A549 (cell line): ENCODE measurements at regions not wholly inside any gene's neighbourhood (a gene's known extent, or its start where the extent isn't known, plus 50 kb on each side); places are given as distances from the start of the nearest gene placed in this dataset.

Experiments
- ATAC-seq, 2 experiments: fragments of 200-7000 bp in 1 of 2; fragments of >200 bp in 1 of 2; cut with Nextera tagmentation in 1 of 2; cut with Tn5 transposase in 1 of 2; 3 replicates each; pipeline versions ENCODE4 v1.8.0 to v1.9.1; 2018 to 2020; ENCODE audit warnings: mild to moderate bottlenecking in 1 of 2, moderate library complexity in 1 of 2
- CTCF ChIA-PET: fragments of 300-600 bp; sonication (Branson Sonifier 250); formaldehyde crosslinking; extraction: SDS; loops from one replicate; lab custom pipeline; 2021; ENCODE audit warnings: antibody characterized with exemption, inconsistent platforms; lab: Yijun Ruan, JAX
- POLR2A ChIA-PET: fragments of 350-600 bp; formaldehyde crosslinking; extraction: SDS; loops from one replicate; lab custom pipeline; 2021; ENCODE audit warnings: antibody characterized with exemption, inconsistent platforms; lab: Yijun Ruan, JAX
- DNase-seq, 2 experiments: peaks; one replicate each; pipeline versions ENCODE4 v3.0.0 to v3.0.0-alpha.2; 2011 to 2016; ENCODE audit warnings: low read depth in 1 of 2, low spot score in 1 of 2
- FAIRE-seq: peaks from 2 replicates; lab custom pipeline; 2011; peaks lifted over from hg19 to GRCh38; lab: Jason Lieb, UNC
- H3K27ac ChIP-seq, 2 experiments: fragments of >200 bp; sonication (Bioruptor Twin); formaldehyde crosslinking; 3 replicates each; pipeline ENCODE4 v1.5.1; 2016 to 2017
- H3K4me1 ChIP-seq: fragments of >200 bp; sonication (Bioruptor Twin); formaldehyde crosslinking; 3 replicates; pipeline ENCODE4 v1.6.1; 2016
- H3K4me2 ChIP-seq: fragments of >200 bp; sonication (Bioruptor Twin); formaldehyde crosslinking; 3 replicates; pipeline ENCODE4 v1.6.1; 2016
- H3K4me3 ChIP-seq: fragments of >200 bp; sonication (Bioruptor Twin); formaldehyde crosslinking; 3 replicates; pipeline ENCODE4 v1.5.1; 2016
- H3K9me3 ChIP-seq: fragments of >200 bp; sonication (Bioruptor Twin); formaldehyde crosslinking; 3 replicates; pipeline ENCODE4 v1.6.1; 2016
- EHF ChIP-seq: fragments of 250-450 bp; sonication (Bioruptor Pico); IDR thresholded peaks from 2 replicates; pipeline ENCODE4 v1.5.0; 2020; ENCODE audit warnings: mild to moderate bottlenecking
- EP300 ChIP-seq, 2 experiments: fragments of >200 bp; sonication (Bioruptor Twin); formaldehyde crosslinking; IDR thresholded peaks; 2 replicates in 1 of 2; 3 replicates in 1 of 2; pipeline ENCODE4 v1.6.1; 2016 to 2017
- FOSL2 ChIP-seq, 2 experiments: fragments of 450-650 bp in 1 of 2; fragments of >200 bp in 1 of 2; sonication (Bioruptor Twin) in 1 of 2; formaldehyde crosslinking; IDR thresholded peaks; 2 replicates each; pipeline versions ENCODE4 v1.5.0 to v1.6.1; 2016 to 2020; ENCODE audit warnings: mild to moderate bottlenecking in 1 of 2, moderate library complexity in 1 of 2
- HEYL ChIP-seq: fragments of 250-450 bp; sonication (Bioruptor Pico); IDR thresholded peaks from 2 replicates; pipeline ENCODE4 v1.8.0; 2021; ENCODE audit warnings: mild to moderate bottlenecking, moderate library complexity
- KDM5A ChIP-seq: fragments of 200-600 bp; sonication (generic); IDR thresholded peaks from 2 replicates; pipeline ENCODE4 v1.6.1; 2016; ENCODE audit warnings: antibody characterized with exemption, mild to moderate bottlenecking
- PHF8 ChIP-seq: fragments of 200-600 bp; sonication (generic); IDR thresholded peaks from 2 replicates; pipeline ENCODE4 v1.6.1; 2016; ENCODE audit warnings: low read depth, mild to moderate bottlenecking, antibody characterized with exemption, moderate library complexity, borderline replicate concordance
- POLR2AphosphoS2 ChIP-seq: conservative IDR thresholded peaks from 2 replicates; pipeline ENCODE4 v1.6.1; 2012; ENCODE audit warnings: low read length, improper control_type of control experiment, inconsistent platforms
- SREBF2 ChIP-seq: fragments of 450-650 bp; IDR thresholded peaks from 2 replicates; pipeline ENCODE4 v1.6.1; 2014; ENCODE audit warnings: mild to moderate bottlenecking, moderate library complexity
- TFCP2L1 ChIP-seq: fragments of 250-450 bp; sonication (Bioruptor Pico); IDR thresholded peaks from 2 replicates; pipeline ENCODE4 v1.5.0; 2021; ENCODE audit warnings: mild to moderate bottlenecking
- ZFP36 ChIP-seq: fragments of 450-650 bp; IDR thresholded peaks from 2 replicates; pipeline ENCODE4 v1.6.1; 2014; ENCODE audit warnings: borderline replicate concordance; ENCODE audit not compliant: partially characterized antibody
- ZSCAN20 ChIP-seq: fragments of 250-450 bp; sonication (Bioruptor Pico); IDR thresholded peaks from 2 replicates; pipeline ENCODE4 v1.8.0; 2022; ENCODE audit warnings: mild to moderate bottlenecking, moderate library complexity
- WGBS: methylation state at CpG from one replicate; pipeline ENCODE4 v1.1.6; 2017; ENCODE audit errors: missing lambda C conversion rate; 5-methylcytosine and 5-hydroxymethylcytosine counted together
- TF ChIP-seq, protein P1 (sequence below): IDR thresholded peaks from 2 replicates; pipeline ENCODE4 v1.6.1; 2012; ENCODE audit warnings: low read depth, borderline replicate concordance
- TF ChIP-seq, protein P2 (sequence below): fragments of 450-650 bp; IDR thresholded peaks from 2 replicates; pipeline ENCODE4 v1.6.1; 2014; ENCODE audit warnings: antibody characterized with exemption
- TF ChIP-seq, protein P3 (sequence below): fragments of 250-450 bp; sonication (Bioruptor Pico); IDR thresholded peaks from 2 replicates; pipeline ENCODE4 v1.5.0; 2021; ENCODE audit warnings: mild to moderate bottlenecking, moderate library complexity, borderline replicate concordance
- TF ChIP-seq, protein P4 (sequence below): fragments of 150-350 bp; IDR thresholded peaks from 2 replicates; pipeline ENCODE4 v1.6.1; 2014; ENCODE audit warnings: low read depth, mild to moderate bottlenecking, low read length
- TF ChIP-seq, protein P5 (sequence below): fragments of >200 bp; sonication (Bioruptor Twin); formaldehyde crosslinking; IDR thresholded peaks from 3 replicates; pipeline ENCODE4 v1.6.1; 2016
- TF ChIP-seq, protein P6 (sequence below): IDR thresholded peaks from 2 replicates; pipeline ENCODE4 v1.6.1; 2012
- TF ChIP-seq, protein P7 (sequence below): fragments of >200 bp; sonication (Bioruptor Twin); formaldehyde crosslinking; IDR thresholded peaks from 2 replicates; pipeline ENCODE4 v1.6.1; 2016

DNA sequence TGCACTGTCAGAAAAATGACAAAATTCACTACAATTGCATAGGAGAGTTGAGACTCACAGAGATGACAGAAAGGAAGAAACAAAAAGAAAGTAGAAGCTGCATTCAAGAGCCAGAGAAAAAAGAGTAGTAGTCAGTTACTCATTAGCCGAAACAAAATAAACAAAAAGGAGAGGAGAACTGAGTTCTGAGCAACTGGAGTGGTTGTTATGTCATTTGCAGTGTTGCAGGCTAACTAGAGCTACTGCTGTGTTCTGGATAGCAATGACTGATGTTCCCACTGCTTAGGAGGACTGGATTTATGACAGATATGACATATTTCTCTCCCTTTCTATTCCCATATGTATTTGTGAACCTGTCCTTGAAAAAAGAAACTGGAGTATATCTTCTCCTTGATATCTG lies 482.6 kb downstream of the RFC3 start:
- TF ChIP-seq, protein P1, sequence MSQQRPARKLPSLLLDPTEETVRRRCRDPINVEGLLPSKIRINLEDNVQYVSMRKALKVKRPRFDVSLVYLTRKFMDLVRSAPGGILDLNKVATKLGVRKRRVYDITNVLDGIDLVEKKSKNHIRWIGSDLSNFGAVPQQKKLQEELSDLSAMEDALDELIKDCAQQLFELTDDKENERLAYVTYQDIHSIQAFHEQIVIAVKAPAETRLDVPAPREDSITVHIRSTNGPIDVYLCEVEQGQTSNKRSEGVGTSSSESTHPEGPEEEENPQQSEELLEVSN, result no peak
- TF ChIP-seq, protein P2, sequence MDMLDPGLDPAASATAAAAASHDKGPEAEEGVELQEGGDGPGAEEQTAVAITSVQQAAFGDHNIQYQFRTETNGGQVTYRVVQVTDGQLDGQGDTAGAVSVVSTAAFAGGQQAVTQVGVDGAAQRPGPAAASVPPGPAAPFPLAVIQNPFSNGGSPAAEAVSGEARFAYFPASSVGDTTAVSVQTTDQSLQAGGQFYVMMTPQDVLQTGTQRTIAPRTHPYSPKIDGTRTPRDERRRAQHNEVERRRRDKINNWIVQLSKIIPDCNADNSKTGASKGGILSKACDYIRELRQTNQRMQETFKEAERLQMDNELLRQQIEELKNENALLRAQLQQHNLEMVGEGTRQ, result no peak
- TF ChIP-seq, protein P3, sequence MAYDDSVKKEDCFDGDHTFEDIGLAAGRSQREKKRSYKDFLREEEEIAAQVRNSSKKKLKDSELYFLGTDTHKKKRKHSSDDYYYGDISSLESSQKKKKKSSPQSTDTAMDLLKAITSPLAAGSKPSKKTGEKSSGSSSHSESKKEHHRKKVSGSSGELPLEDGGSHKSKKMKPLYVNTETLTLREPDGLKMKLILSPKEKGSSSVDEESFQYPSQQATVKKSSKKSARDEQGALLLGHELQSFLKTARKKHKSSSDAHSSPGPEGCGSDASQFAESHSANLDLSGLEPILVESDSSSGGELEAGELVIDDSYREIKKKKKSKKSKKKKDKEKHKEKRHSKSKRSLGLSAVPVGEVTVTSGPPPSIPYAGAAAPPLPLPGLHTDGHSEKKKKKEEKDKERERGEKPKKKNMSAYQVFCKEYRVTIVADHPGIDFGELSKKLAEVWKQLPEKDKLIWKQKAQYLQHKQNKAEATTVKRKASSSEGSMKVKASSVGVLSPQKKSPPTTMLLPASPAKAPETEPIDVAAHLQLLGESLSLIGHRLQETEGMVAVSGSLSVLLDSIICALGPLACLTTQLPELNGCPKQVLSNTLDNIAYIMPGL (CRISPR knock-in tag), result no peak
- TF ChIP-seq, protein P4, sequence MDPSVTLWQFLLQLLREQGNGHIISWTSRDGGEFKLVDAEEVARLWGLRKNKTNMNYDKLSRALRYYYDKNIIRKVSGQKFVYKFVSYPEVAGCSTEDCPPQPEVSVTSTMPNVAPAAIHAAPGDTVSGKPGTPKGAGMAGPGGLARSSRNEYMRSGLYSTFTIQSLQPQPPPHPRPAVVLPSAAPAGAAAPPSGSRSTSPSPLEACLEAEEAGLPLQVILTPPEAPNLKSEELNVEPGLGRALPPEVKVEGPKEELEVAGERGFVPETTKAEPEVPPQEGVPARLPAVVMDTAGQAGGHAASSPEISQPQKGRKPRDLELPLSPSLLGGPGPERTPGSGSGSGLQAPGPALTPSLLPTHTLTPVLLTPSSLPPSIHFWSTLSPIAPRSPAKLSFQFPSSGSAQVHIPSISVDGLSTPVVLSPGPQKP, result no peak
- no peak for TF ChIP-seq SREBF2
- TF ChIP-seq, protein P5, sequence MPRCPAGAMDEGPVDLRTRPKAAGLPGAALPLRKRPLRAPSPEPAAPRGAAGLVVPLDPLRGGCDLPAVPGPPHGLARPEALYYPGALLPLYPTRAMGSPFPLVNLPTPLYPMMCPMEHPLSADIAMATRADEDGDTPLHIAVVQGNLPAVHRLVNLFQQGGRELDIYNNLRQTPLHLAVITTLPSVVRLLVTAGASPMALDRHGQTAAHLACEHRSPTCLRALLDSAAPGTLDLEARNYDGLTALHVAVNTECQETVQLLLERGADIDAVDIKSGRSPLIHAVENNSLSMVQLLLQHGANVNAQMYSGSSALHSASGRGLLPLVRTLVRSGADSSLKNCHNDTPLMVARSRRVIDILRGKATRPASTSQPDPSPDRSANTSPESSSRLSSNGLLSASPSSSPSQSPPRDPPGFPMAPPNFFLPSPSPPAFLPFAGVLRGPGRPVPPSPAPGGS, result no peak
- TF ChIP-seq, protein P6, sequence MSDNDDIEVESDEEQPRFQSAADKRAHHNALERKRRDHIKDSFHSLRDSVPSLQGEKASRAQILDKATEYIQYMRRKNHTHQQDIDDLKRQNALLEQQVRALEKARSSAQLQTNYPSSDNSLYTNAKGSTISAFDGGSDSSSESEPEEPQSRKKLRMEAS, result no peak
- DNase-seq, result peak in 1 of 2 experiments; percentile 12
- no peak for FAIRE-seq
- Histone ChIP-seq H3K4me1 (peaks cover 12% of the 10 kb centered on the region), H3K9me3 (no peaks in the 10 kb centered on the region), H3K27ac (peak overlapping the region; percentile 20 to 57; a peak in 5 of 6 replicates), H3K4me3 (no peak overlapping the region), H3K4me2 (peak overlapping the region; percentile 61)
- ChIA-PET POLR2A (no interaction called here), CTCF (no interaction called here)
- 0% methylated on average over 1 of the region's 1 CpG for whole genome bisulfite sequencing
- no peak; a peak in 1 of 6 replicates for ATAC-seq

DNA sequence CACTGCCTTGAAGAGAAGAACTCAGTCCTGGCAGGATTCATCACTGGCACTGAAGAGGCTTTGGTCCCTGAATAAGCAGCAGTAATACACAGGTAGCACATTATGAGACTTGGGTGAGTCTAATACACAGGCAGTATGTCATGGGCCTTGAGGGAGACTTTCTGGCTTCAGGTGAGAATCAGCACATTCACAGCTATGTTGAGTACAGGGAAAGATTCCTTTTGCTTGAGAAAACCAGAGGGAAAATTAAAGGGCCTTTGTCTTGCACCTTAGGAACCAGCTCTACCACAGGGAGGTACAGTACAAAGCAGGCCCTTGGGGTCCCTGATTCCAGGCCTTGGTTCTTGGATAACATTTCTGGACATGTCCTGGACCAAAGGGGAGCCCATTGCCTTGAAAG lies 484.6 kb downstream of the RFC3 start:
- H3K4me2 ChIP-seq, result no peak overlapping the region
- H3K9me3 ChIP-seq, result no peaks in the 10 kb centered on the region
- CTCF ChIA-PET, result interaction anchor here (0.6 kb wide), 1 partner anchor 355 kb away, joined by 3 read pairs; no protein-coding TSS in a partner anchor
- H3K27ac ChIP-seq, result peak overlapping the region in 1 of 2 experiments; percentile 39; a peak in 1 of 6 replicates
- TF ChIP-seq HEYL (CRISPR knock-in tag) (no peak), TFCP2L1 (CRISPR knock-in tag) (no peak), ZFP36 (no peak), POLR2AphosphoS2 (no peak)
- DNase-seq (no peak), ATAC-seq (no peak), FAIRE-seq (no peak)
- H3K4me1 ChIP-seq, result peaks cover 12% of the 10 kb centered on the region
- POLR2A ChIA-PET, result no interaction called here
- no peak overlapping the region for H3K4me3 ChIP-seq

DNA sequence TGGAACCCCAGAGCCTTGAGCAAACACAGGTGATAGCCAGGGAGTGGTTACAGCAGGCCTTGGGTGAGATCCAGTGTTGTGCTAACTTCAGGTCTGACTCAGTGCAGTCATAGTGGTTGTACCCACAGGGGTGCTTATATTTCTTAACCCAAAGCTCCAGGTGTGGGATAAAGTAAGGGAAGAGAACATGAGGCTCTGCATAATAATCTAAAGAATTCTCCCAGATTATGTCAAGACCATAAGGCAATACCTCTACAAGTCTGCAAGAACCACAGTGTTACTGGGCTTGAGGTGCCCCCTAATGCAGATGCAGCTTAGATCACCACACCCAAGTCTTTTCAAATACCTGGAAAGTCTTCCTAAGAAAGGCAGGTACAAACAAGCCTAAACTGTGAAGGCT lies 485.4 kb downstream of the RFC3 start:
- CTCF ChIA-PET, result no interaction called here
- Histone ChIP-seq H3K4me1 (peaks cover 12% of the 10 kb centered on the region), H3K4me3 (no peak overlapping the region), H3K4me2 (no peak overlapping the region), H3K27ac (no peak overlapping the region), H3K9me3 (no peaks in the 10 kb centered on the region)
- ATAC-seq (no peak), FAIRE-seq (no peak), DNase-seq (no peak)
- POLR2A ChIA-PET, result no interaction called here
- TF ChIP-seq KDM5A, result no peak
- TF ChIP-seq EHF (CRISPR knock-in tag), result no peak
- no peak for TF ChIP-seq EP300 (IDR thresholded peaks at IDR 0.05)
- TF ChIP-seq ZFP36, result no peak
- TF ChIP-seq, protein P3 (CRISPR knock-in tag), result no peak
- TF ChIP-seq FOSL2 (IDR thresholded peaks at IDR 0.05), result no peak
- no peak for TF ChIP-seq FOSL2 (CRISPR knock-in tag; IDR thresholded peaks at IDR 0.05)
- TF ChIP-seq, protein P7, sequence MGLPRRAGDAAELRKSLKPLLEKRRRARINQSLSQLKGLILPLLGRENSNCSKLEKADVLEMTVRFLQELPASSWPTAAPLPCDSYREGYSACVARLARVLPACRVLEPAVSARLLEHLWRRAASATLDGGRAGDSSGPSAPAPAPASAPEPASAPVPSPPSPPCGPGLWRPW, result no peak
- TF ChIP-seq ZSCAN20 (CRISPR knock-in tag), result no peak
- no peak for TF ChIP-seq PHF8
